OCI-LY3 (cell line): ENCODE measurements at regions not wholly inside any gene's neighbourhood (a gene's known extent, or its start where the extent isn't known, plus 50 kb on each side); places are given as distances from the start of the nearest gene placed in this dataset.

Source experiments
- H2AFZ ChIP-seq: fragments of 200-600, 300-600 bp; shearing (Covaris generic); 2 replicates; pipeline ENCODE4 v1.6.0; 2014; ENCODE audit warnings: antibody characterized with exemption, low read depth, low read length
- H3K27ac ChIP-seq: fragments of 200-600, 300-600 bp; sonication (generic); 2 replicates; pipeline ENCODE4 v1.5.1; 2014; ENCODE audit warnings: mild to moderate bottlenecking, low read length, moderate library complexity, mixed read lengths
- H3K27me3 ChIP-seq: fragments of 200-600, 300-600 bp; sonication (generic); 2 replicates; pipeline ENCODE4 v1.6.1; 2014; ENCODE audit warnings: low read depth, low read length, mixed read lengths
- H3K36me3 ChIP-seq: fragments of 200-600, 300-600 bp; sonication (generic); replicated peaks from 2 replicates; pipeline ENCODE3; 2014; ENCODE audit warnings: low read depth, low read length, mixed read lengths
- H3K4me1 ChIP-seq: fragments of 300-600, 200-600 bp; sonication (generic); 2 replicates; pipeline ENCODE4 v1.6.1; 2014; ENCODE audit warnings: low read length, mixed read lengths
- H3K4me2 ChIP-seq: fragments of 200-600, 300-600 bp; sonication (generic); 2 replicates; pipeline ENCODE4 v1.6.1; 2014; ENCODE audit warnings: low read length, mixed read lengths
- H3K4me3 ChIP-seq: fragments of 300-600, 200-600 bp; sonication (generic); 2 replicates; pipeline ENCODE4 v1.5.1; 2014; ENCODE audit warnings: antibody characterized with exemption, mild to moderate bottlenecking, low read length, moderate library complexity
- H3K79me2 ChIP-seq: fragments of 300-600, 200-600 bp; shearing (Covaris generic); 2 replicates; pipeline ENCODE4 v1.6.1; 2014; ENCODE audit warnings: mild to moderate bottlenecking, low read length, mixed read lengths
- H3K9ac ChIP-seq: fragments of 300-600, 200-600 bp; shearing (Covaris generic); 2 replicates; pipeline ENCODE4 v1.6.0; 2014; ENCODE audit warnings: mild to moderate bottlenecking, low read length, moderate library complexity
- H3K9me3 ChIP-seq: fragments of 200-600, 300-600 bp; shearing (Covaris generic); 2 replicates; pipeline ENCODE4 v1.6.1; 2014; ENCODE audit warnings: low read length, mixed read lengths; ENCODE audit not compliant: insufficient read depth
- H4K20me1 ChIP-seq: fragments of 200-600, 300-600 bp; sonication (generic); 2 replicates; pipeline ENCODE4 v1.6.1; 2016; ENCODE audit warnings: low read length, mixed read lengths; ENCODE audit not compliant: insufficient read depth
- CTCF ChIP-seq: fragments of 200-600, 300-600 bp; sonication (generic); IDR thresholded peaks from 2 replicates; pipeline ENCODE4 v1.5.1; 2014; ENCODE audit warnings: antibody characterized with exemption, low read length, low read depth
- EZH2phosphoT487 ChIP-seq: fragments of 200-600 bp; shearing (Covaris generic); IDR thresholded peaks from 2 replicates; pipeline ENCODE4 v1.6.1; 2018; ENCODE audit warnings: antibody characterized with exemption, mixed run types, low read depth

DNA sequence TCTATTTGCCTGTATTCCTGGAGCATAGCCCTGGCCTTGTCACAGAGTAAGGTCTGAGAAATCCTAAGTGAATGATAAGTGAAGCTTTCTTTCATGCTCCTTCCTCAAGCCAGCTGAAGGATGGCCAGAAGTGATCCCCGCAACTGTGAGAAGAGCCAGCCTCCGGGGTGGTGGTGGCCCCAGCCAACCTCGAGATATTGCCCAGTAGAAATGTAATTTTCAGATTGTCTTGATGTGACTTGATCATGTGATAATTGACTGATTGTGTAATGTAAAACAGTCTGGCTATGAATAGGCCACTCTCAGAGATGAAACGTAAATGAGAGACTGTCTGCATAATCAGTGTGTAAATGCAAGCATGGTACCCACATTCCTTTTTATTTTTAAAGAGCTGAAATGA lies 242.4 kb upstream of the CAMK1G start:
- Histone ChIP-seq H3K4me1 (peaks cover 8% of the 10 kb centered on the region), H2AFZ (no peak overlapping the region), H3K27me3 (0 out of 2 replicates have a peak, but pooled peaks cover 15% of the 10 kb centered on the region), H3K27ac (no peak overlapping the region), H3K9ac (no peak overlapping the region), H3K79me2 (no peaks in the 10 kb centered on the region), H3K4me3 (no peak overlapping the region), H3K36me3 (no peaks in the 10 kb centered on the region), H3K4me2 (no peak overlapping the region), H3K9me3 (no peaks in the 10 kb centered on the region), H4K20me1 (no peaks in the 10 kb centered on the region)
- TF ChIP-seq CTCF (no peak), EZH2phosphoT487 (no peak)

DNA sequence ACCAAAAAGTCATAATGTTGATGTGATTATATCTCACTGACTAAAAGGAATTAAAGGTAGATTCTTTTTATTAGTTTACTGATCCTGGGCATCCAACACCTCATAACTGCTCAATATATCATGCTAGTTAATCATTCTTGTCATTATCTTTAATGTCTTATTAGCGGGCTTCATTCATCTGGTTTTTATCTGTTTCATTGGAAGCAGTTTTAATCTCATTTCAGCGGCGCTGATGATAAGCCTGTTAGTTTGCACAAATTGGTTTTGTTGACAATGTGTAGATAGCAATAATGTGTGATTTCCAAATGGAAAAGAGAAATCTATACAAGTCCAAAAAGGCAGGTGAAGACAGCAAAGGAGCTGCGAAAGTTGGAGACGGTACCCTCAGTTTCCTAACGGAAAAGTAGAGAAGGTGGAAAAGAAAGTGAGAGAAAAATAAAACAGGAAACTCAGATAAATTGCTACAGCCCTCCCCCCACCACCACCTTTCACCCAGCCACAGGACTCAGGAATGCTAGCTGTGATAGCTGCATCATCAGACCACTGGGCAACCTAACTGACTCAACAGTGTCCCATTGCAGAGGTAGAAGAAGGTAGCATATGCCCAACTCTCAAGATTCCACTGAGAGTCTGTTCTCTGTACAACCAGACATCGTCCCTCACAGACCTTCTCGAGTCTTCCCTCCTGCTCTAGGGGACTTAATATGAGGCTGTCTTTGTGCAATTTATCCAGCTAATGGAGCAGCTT lies 241.7 kb upstream of the CAMK1G start:
- Histone ChIP-seq H3K36me3 (no peaks in the 10 kb centered on the region), H3K4me3 (no peak overlapping the region), H3K27ac (no peak overlapping the region), H3K4me1 (peaks cover 8% of the 10 kb centered on the region), H3K27me3 (0 out of 2 replicates have a peak, but pooled peaks cover 13% of the 10 kb centered on the region), H3K79me2 (no peaks in the 10 kb centered on the region), H3K4me2 (no peak overlapping the region), H3K9me3 (no peaks in the 10 kb centered on the region), H3K9ac (no peak overlapping the region), H2AFZ (no peak overlapping the region), H4K20me1 (no peaks in the 10 kb centered on the region)
- TF ChIP-seq EZH2phosphoT487 (no peak), CTCF (no peak)

- Histone ChIP-seq H3K4me3 (no peak overlapping the region), H3K27ac (no peak overlapping the region), H3K79me2 (no peaks in the 10 kb centered on the region), H3K4me2 (no peak overlapping the region), H2AFZ (no peak overlapping the region), H3K4me1 (peaks cover 8% of the 10 kb centered on the region), H4K20me1 (no peaks in the 10 kb centered on the region), H3K9me3 (no peaks in the 10 kb centered on the region), H3K36me3 (no peaks in the 10 kb centered on the region), H3K27me3 (0 out of 2 replicates have a peak, but pooled peaks cover 13% of the 10 kb centered on the region), H3K9ac (no peak overlapping the region)
- no peak for TF ChIP-seq EZH2phosphoT487
- no peak for TF ChIP-seq CTCF
Measured at GRCh38 chr1:209342441-209343175, 240.9 kb upstream of the CAMK1G start.

DNA sequence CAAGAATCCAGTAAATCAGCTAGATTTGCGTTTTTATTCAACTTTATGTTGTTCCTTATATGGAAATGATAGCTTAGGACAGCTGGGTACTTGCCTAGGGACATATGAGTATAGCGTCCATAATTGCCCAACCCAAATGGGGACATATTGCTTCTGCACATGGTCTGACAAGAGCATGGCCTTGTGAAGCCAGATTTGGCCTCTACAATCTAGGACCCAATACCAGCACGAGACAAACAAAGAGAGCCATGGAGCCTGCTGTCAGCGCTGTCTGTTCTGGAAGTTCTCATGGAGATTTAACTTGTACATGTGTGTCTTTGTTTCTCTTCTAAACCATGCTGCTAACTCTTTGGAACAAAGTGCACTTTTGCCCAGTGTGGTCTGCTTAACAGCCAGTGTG lies 240.0 kb upstream of the CAMK1G start:
- H3K4me3 ChIP-seq = no peak overlapping the region
- no peaks in the 10 kb centered on the region for H4K20me1 ChIP-seq
- no peaks in the 10 kb centered on the region for H3K79me2 ChIP-seq

More for the DNA sequence above, 240.0 kb upstream of the CAMK1G start:
- Histone ChIP-seq H2AFZ (no peak overlapping the region), H3K4me2 (no peak overlapping the region), H3K9ac (no peak overlapping the region), H3K9me3 (no peaks in the 10 kb centered on the region), H3K27me3 (0 out of 2 replicates have a peak, but pooled peaks cover 9% of the 10 kb centered on the region), H3K4me1 (peaks cover 8% of the 10 kb centered on the region), H3K27ac (no peak overlapping the region), H3K36me3 (no peaks in the 10 kb centered on the region)
- TF ChIP-seq CTCF = no peak
- no peak for TF ChIP-seq EZH2phosphoT487
